Liver (tissue), 8 donors: ENCODE measurements at regions not wholly inside any gene's neighbourhood (a gene's known extent, or its start where the extent isn't known, plus 50 kb on each side); places are given as distances from the start of the nearest gene placed in this dataset.

Source experiments
- DNase-seq: peaks from one replicate; pipeline ENCODE4 v3.0.0-alpha.2; 2017; ENCODE audit warnings: low spot score
- H3K27ac ChIP-seq, 2 donors: one replicate each; pipeline ENCODE4 v1.7.0; 2013; ENCODE audit warnings: inconsistent platforms in 2 of 2, low read length in 2 of 2, control low read depth in 1 of 2, low read depth in 1 of 2, mild to moderate bottlenecking in 1 of 2
- H3K27me3 ChIP-seq, 4 donors: one replicate each; pipeline versions ENCODE4 v1.6.1 to v1.7.0; 2013; ENCODE audit warnings: low read length in 3 of 4, inconsistent platforms in 1 of 4, mild to moderate bottlenecking in 1 of 4, moderate library complexity in 1 of 4; ENCODE audit not compliant: control insufficient read depth in 4 of 4, insufficient read depth in 4 of 4
- H3K36me3 ChIP-seq, 4 donors: one replicate each; pipeline versions ENCODE4 v1.6.1 to v1.7.0; 2013; ENCODE audit warnings: low read length in 3 of 4, mild to moderate bottlenecking in 3 of 4, low read depth in 1 of 4, moderate library complexity in 1 of 4; ENCODE audit not compliant: control insufficient read depth in 4 of 4, insufficient read depth in 3 of 4
- H3K4me1 ChIP-seq, 4 donors: one replicate each; pipeline versions ENCODE4 v1.6.1 to v1.7.0; 2013; ENCODE audit warnings: low read length in 3 of 4, mild to moderate bottlenecking in 3 of 4, moderate library complexity in 1 of 4; ENCODE audit not compliant: control insufficient read depth in 4 of 4, insufficient read depth in 4 of 4
- H3K4me3 ChIP-seq, 3 donors: one replicate each; pipeline versions ENCODE4 v1.6.1 to v1.7.0; 2013; ENCODE audit warnings: low read length in 3 of 3, control low read depth in 1 of 3, low read depth in 1 of 3, mild to moderate bottlenecking in 1 of 3
- H3K9ac ChIP-seq, 2 donors: one replicate each; pipeline ENCODE4 v1.7.0; 2013; ENCODE audit warnings: low read length in 2 of 2, mild to moderate bottlenecking in 2 of 2, moderate library complexity in 2 of 2, control low read depth in 1 of 2, low read depth in 1 of 2
- H3K9me3 ChIP-seq, 4 donors: one replicate each; pipeline versions ENCODE4 v1.6.1 to v1.7.0; 2013; ENCODE audit warnings: low read length in 3 of 4; ENCODE audit not compliant: control insufficient read depth in 4 of 4
- ATF3 ChIP-seq: IDR thresholded peaks from 2 replicates; pipeline ENCODE4 v1.6.1; 2016; ENCODE audit warnings: antibody characterized with exemption
- CTCF ChIP-seq: fragments of 150-350 bp; IDR thresholded peaks from 2 replicates; pipeline ENCODE4 v1.5.1; 2017; ENCODE audit warnings: improper control_type of control experiment, low read depth, low read length; ENCODE audit not compliant: missing input control
- EGR1 ChIP-seq, 2 donors: IDR thresholded peaks; 2 replicates each; pipeline ENCODE4 v1.6.1; 2016 to 2018; ENCODE audit warnings: antibody characterized with exemption in 2 of 2, low read depth in 2 of 2
- FOXA2 ChIP-seq: IDR thresholded peaks from 2 replicates; pipeline ENCODE4 v1.6.1; 2016; ENCODE audit warnings: antibody characterized with exemption
- GABPA ChIP-seq, 2 donors: IDR thresholded peaks in 1 of 2; conservative IDR thresholded peaks in 1 of 2; 2 replicates each; pipeline ENCODE4 v1.6.1; 2016; ENCODE audit warnings: antibody characterized with exemption in 2 of 2, mild to moderate bottlenecking in 1 of 2, moderate library complexity in 1 of 2
- HNF4A ChIP-seq, 2 donors: conservative IDR thresholded peaks; 2 replicates each; pipeline ENCODE4 v1.6.1; 2016; ENCODE audit warnings: antibody characterized with exemption in 2 of 2, mild to moderate bottlenecking in 2 of 2
- HNF4G ChIP-seq: IDR thresholded peaks from 2 replicates; pipeline ENCODE4 v1.6.1; 2016; ENCODE audit warnings: antibody characterized with exemption
- JUND ChIP-seq, 2 donors: IDR thresholded peaks; 2 replicates each; pipeline ENCODE4 v1.6.1; 2016; ENCODE audit warnings: antibody characterized with exemption in 2 of 2
- MAX ChIP-seq: IDR thresholded peaks from 2 replicates; pipeline ENCODE4 v1.6.1; 2016; ENCODE audit warnings: antibody characterized with exemption
- NR2F2 ChIP-seq: IDR thresholded peaks from 2 replicates; pipeline ENCODE4 v1.6.1; 2016; ENCODE audit warnings: antibody characterized with exemption
- REST ChIP-seq: IDR thresholded peaks from 2 replicates; pipeline ENCODE4 v1.6.1; 2016; ENCODE audit warnings: antibody characterized with exemption, mild to moderate bottlenecking
- RXRA ChIP-seq, 2 donors: IDR thresholded peaks; 2 replicates each; pipeline ENCODE4 v1.6.1; 2017 to 2018; ENCODE audit warnings: antibody characterized with exemption in 2 of 2, mild to moderate bottlenecking in 1 of 2
- YY1 ChIP-seq: IDR thresholded peaks from 2 replicates; pipeline ENCODE4 v1.6.1; 2016; ENCODE audit warnings: antibody characterized with exemption, mild to moderate bottlenecking
- WGBS: extraction: QIAGEN DNeasy Blood & Tissue Kit; methylation state at CpG from one replicate; pipeline ENCODE4 v1.1.7; 2013; 5-methylcytosine and 5-hydroxymethylcytosine counted together
- donor health status: healthy.
- donor health status: healthy.
- donor health status: healthy.
- donor health status: healthy.
- donor health status: healthy.

GRCh38 chr13:109345433-109345941 lies 440.9 kb downstream of the IRS2 start:
- WGBS, result 84% methylated on average over 5 of the region's 5 CpGs
- H3K4me3 ChIP-seq, result no peak overlapping the region
- no peaks in the 10 kb centered on the region for H3K9me3 ChIP-seq
- no peaks in the 10 kb centered on the region for H3K36me3 ChIP-seq
- no peaks in the 10 kb centered on the region for H3K4me1 ChIP-seq
- DNase-seq, result no peak
- H3K27me3 ChIP-seq, result no peaks in the 10 kb centered on the region
- no peak overlapping the region for H3K27ac ChIP-seq
- H3K9ac ChIP-seq, result no peak overlapping the region
- TF ChIP-seq GABPA (IDR thresholded peaks at IDR 0.05 in 1 of 2, conservative IDR thresholded peaks at IDR 0.05 in 1 of 2) (no peak), ATF3 (no peak), NR2F2 (no peak)

GRCh38 chr13:109344552-109345157 lies 441.7 kb downstream of the IRS2 start:
- Histone ChIP-seq H3K27ac (no peak overlapping the region), H3K4me1 (no peaks in the 10 kb centered on the region), H3K9me3 (no peaks in the 10 kb centered on the region), H3K36me3 (no peaks in the 10 kb centered on the region), H3K27me3 (no peaks in the 10 kb centered on the region), H3K4me3 (no peak overlapping the region), H3K9ac (no peak overlapping the region)
- no peak for DNase-seq
- no peak for TF ChIP-seq REST
- no peak for TF ChIP-seq MAX
- no peak for TF ChIP-seq JUND (IDR thresholded peaks at IDR 0.05)
- WGBS, result 82% methylated on average over 9 of the region's 9 CpGs

- no peak overlapping the region for H3K4me3 ChIP-seq
- H3K36me3 ChIP-seq, result no peaks in the 10 kb centered on the region
- no peak for TF ChIP-seq CTCF
- no peak for TF ChIP-seq MAX
- no peak for TF ChIP-seq YY1
- TF ChIP-seq FOXA2, result no peak
- TF ChIP-seq HNF4A (conservative IDR thresholded peaks at IDR 0.05), result no peak
- TF ChIP-seq JUND (IDR thresholded peaks at IDR 0.05), result no peak
- TF ChIP-seq RXRA (IDR thresholded peaks at IDR 0.05), result no peak
- TF ChIP-seq NR2F2, result no peak
- no peak for TF ChIP-seq HNF4G
- no peak for TF ChIP-seq ATF3
- no peak for TF ChIP-seq EGR1 (IDR thresholded peaks at IDR 0.05; ENCODE audit: low read depth in 2 of 2)
- DNase-seq, result no peak
- no peak overlapping the region for H3K9ac ChIP-seq
- no peak overlapping the region for H3K27ac ChIP-seq
- H3K4me1 ChIP-seq, result no peaks in the 10 kb centered on the region
- WGBS, result 79% methylated on average over 1 of the region's 1 CpG
- H3K9me3 ChIP-seq, result no peaks in the 10 kb centered on the region
- H3K27me3 ChIP-seq, result no peaks in the 10 kb centered on the region
Observed at GRCh38 chr13:109336730-109337129, 449.7 kb downstream of the IRS2 start.
